Osteocyte (in vitro differentiated cells): ENCODE measurements at regions not wholly inside any gene's neighbourhood (a gene's known extent, or its start where the extent isn't known, plus 50 kb on each side); places are given as distances from the start of the nearest gene placed in this dataset.

Source experiments
- DNase-seq: peaks from one replicate; pipeline ENCODE4 v3.0.0; 2021; ENCODE audit warnings: mixed read lengths; ENCODE audit not compliant: unreplicated experiment; ENCODE audit errors: extremely low spot score
- H3K27ac Mint-ChIP-seq: one replicate; pipeline ENCODE4 v1.8.0; 2021; ENCODE audit warnings: mild to moderate bottlenecking, mixed read lengths; ENCODE audit not compliant: unreplicated experiment
- H3K27me3 Mint-ChIP-seq: one replicate; pipeline ENCODE4 v1.8.0; 2021; ENCODE audit warnings: mixed read lengths; ENCODE audit not compliant: unreplicated experiment
- H3K36me3 Mint-ChIP-seq: one replicate; pipeline ENCODE4 v1.8.0; 2021; ENCODE audit warnings: mixed read lengths; ENCODE audit not compliant: unreplicated experiment
- H3K4me1 Mint-ChIP-seq: one replicate; pipeline ENCODE4 v1.8.0; 2021; ENCODE audit warnings: mixed read lengths; ENCODE audit not compliant: unreplicated experiment
- H3K4me3 Mint-ChIP-seq: one replicate; pipeline ENCODE4 v1.8.0; 2021; ENCODE audit warnings: mild to moderate bottlenecking, moderate library complexity, mixed read lengths; ENCODE audit not compliant: unreplicated experiment
- H3K9me3 Mint-ChIP-seq: one replicate; pipeline ENCODE4 v1.8.0; 2021; ENCODE audit warnings: mixed read lengths; ENCODE audit not compliant: unreplicated experiment
- CTCF ChIP-seq: fragments of 200-600 bp; sonication (generic); IDR thresholded peaks from 2 replicates; pipeline ENCODE4 v1.5.0; 2021; ENCODE audit warnings: antibody characterized with exemption, mild to moderate bottlenecking, moderate library complexity

- H3K27ac Mint-ChIP-seq: no peak overlapping the region
- no peaks in the 10 kb centered on the region for H3K9me3 Mint-ChIP-seq
- H3K4me3 Mint-ChIP-seq: no peak overlapping the region
- no peak for TF ChIP-seq CTCF
- no peaks in the 10 kb centered on the region for H3K36me3 Mint-ChIP-seq
- DNase-seq: no peak
- no peaks in the 10 kb centered on the region for H3K4me1 Mint-ChIP-seq
- H3K27me3 Mint-ChIP-seq: no peaks in the 10 kb centered on the region
Measured at GRCh38 chr3:116834816-116835215, 125.2 kb downstream of the TUSC7 start.

DNA sequence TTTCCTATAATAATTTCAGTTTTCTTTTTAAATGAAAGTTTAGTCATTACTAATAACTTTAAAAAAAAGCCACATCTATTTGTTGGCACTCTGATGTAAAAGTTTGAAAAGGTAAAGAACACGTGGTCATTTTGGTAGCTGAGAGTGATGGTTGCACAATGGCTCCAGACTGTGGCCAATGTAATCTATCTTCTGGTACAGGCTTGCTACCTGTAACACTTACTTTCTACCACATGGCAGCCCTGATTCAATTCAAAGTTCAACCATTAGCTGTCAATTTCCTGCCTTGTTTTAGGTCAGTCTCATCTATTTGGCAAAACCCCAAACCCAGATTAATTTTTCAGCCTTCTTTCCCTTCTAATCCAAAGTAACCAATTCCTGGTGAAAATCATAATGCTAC lies 126.1 kb downstream of the TUSC7 start:
- no peak overlapping the region for H3K27ac Mint-ChIP-seq

DNA sequence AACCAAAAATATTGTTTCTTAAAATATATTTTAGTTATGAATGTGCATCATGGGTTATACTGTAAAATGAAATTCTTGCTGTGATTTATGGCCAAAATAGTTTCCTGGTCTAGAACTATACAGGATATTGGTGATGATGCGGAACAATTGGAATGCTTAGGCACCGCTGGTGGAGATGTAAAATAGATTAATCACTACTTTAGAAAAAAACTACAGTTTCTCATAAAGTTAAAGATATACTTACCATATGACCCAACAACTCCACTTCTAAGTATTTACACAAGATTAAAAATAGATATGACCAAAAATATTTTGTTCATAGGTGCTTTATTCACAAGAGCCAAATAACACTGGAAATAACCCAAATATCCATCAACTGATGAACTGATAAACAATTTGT lies 126.7 kb downstream of the TUSC7 start:
- no peak for TF ChIP-seq CTCF
- peaks cover 1% of the 10 kb centered on the region for H3K27me3 Mint-ChIP-seq
- DNase-seq: no peak
- no peaks in the 10 kb centered on the region for H3K4me1 Mint-ChIP-seq
- no peaks in the 10 kb centered on the region for H3K36me3 Mint-ChIP-seq
- no peak overlapping the region for H3K27ac Mint-ChIP-seq
- H3K4me3 Mint-ChIP-seq: no peak overlapping the region
- H3K9me3 Mint-ChIP-seq: no peaks in the 10 kb centered on the region

More for the DNA sequence above, 126.1 kb downstream of the TUSC7 start:
- no peak for DNase-seq
- H3K9me3 Mint-ChIP-seq: no peaks in the 10 kb centered on the region
- TF ChIP-seq CTCF: no peak
- no peaks in the 10 kb centered on the region for H3K27me3 Mint-ChIP-seq
- H3K4me3 Mint-ChIP-seq: no peak overlapping the region
- no peaks in the 10 kb centered on the region for H3K4me1 Mint-ChIP-seq
- H3K36me3 Mint-ChIP-seq: no peaks in the 10 kb centered on the region

- no peak for TF ChIP-seq CTCF
- no peak for DNase-seq
- no peaks in the 10 kb centered on the region for H3K36me3 Mint-ChIP-seq
- no peaks in the 10 kb centered on the region for H3K9me3 Mint-ChIP-seq
- H3K4me3 Mint-ChIP-seq: no peak overlapping the region
- H3K4me1 Mint-ChIP-seq: no peaks in the 10 kb centered on the region
- no peak overlapping the region for H3K27ac Mint-ChIP-seq
- peaks cover 3% of the 10 kb centered on the region for H3K27me3 Mint-ChIP-seq
Measured at GRCh38 chr3:116837483-116837882, 127.9 kb downstream of the TUSC7 start.

DNA sequence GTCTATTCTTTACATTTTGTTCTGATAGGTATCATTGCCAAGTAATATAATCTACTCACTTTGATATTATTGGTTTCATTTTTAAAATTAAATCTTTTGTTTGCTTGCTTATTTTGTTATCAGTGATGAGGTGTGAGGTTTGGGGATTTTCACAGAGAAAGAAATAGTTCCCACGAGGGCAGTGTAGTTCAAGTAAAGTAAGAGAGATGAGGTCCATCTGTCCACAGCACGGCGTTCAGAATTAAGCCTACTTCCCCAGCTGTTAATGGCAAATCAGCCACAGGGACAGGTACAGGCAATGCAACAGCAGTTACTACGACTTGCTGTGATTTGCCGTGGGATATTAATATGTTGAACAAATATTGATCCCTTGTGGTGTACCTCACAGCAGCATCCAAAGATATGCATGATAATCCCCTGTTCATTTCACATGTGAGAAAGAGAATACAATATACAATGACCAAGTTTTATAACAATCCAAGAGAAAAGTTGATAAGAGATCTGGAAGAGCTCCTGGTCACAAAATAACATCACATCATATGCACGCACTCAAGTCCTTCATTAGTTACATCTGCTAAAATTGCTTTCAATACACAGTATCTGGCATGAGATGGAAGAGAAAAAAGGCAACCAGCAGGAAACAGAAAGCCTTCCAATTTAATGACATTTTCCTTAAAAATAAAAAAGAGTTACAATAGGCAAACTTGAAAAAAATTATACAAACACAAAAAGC lies 131.6 kb downstream of the TUSC7 start:
- no peak for TF ChIP-seq CTCF
- Mint-ChIP-seq H3K4me3 (no peak overlapping the region), H3K27me3 (peaks cover 10% of the 10 kb centered on the region), H3K4me1 (no peaks in the 10 kb centered on the region), H3K27ac (no peak overlapping the region), H3K9me3 (no peaks in the 10 kb centered on the region), H3K36me3 (no peaks in the 10 kb centered on the region)
- no peak for DNase-seq
